Calu3 (cell line): ENCODE measurements at regions not wholly inside any gene's neighbourhood (a gene's known extent, or its start where the extent isn't known, plus 50 kb on each side); places are given as distances from the start of the nearest gene placed in this dataset.

Source experiments
- BruUV-seq: library from RNA; stranded (reverse); fragments of 400-500 nt; replicated peaks from 2 replicates; lab custom pipeline; 2021; lab: Mats Ljungman, UMichigan
- CTCF ChIA-PET: fragments of 300-600 bp; sonication (Branson Sonifier 250); formaldehyde crosslinking; loops from one replicate; lab custom pipeline; 2022; ENCODE audit warnings: antibody characterized with exemption; lab: Charles Lee
- DNase-seq: peaks from one replicate; pipeline ENCODE4 v3.0.0; 2022
- H3K27ac Mint-ChIP-seq: one replicate; pipeline ENCODE4 v1.8.0; 2022; ENCODE audit warnings: mixed read lengths; ENCODE audit not compliant: unreplicated experiment
- H3K27me3 Mint-ChIP-seq: one replicate; pipeline ENCODE4 v1.8.0; 2022; ENCODE audit warnings: mixed read lengths; ENCODE audit not compliant: unreplicated experiment
- H3K36me3 Mint-ChIP-seq: one replicate; pipeline ENCODE4 v1.8.0; 2022; ENCODE audit warnings: mild to moderate bottlenecking, moderate library complexity, mixed read lengths; ENCODE audit not compliant: insufficient read depth, unreplicated experiment
- H3K4me1 Mint-ChIP-seq: one replicate; pipeline ENCODE4 v1.8.0; 2022; ENCODE audit warnings: mild to moderate bottlenecking, low read depth, mixed read lengths; ENCODE audit not compliant: unreplicated experiment
- H3K4me3 Mint-ChIP-seq: one replicate; pipeline ENCODE4 v1.8.0; 2022; ENCODE audit warnings: mild to moderate bottlenecking, low read depth, moderate library complexity, mixed read lengths; ENCODE audit not compliant: unreplicated experiment
- H3K9me3 Mint-ChIP-seq: one replicate; pipeline ENCODE4 v1.8.0; 2022; ENCODE audit warnings: low read depth, mixed read lengths; ENCODE audit not compliant: unreplicated experiment
- CTCF ChIP-seq: fragments of 200-600 bp; IDR thresholded peaks from one replicate; pipeline ENCODE4 v1.8.0; 2022; ENCODE audit warnings: antibody characterized with exemption; ENCODE audit not compliant: unreplicated experiment
- intact Hi-C: fragments of 100-400 bp; cut with micrococcal nuclease; formaldehyde crosslinking; loops from one replicate; pipeline ENCODE4 v1.10.0; 2022; ENCODE audit not compliant: unreplicated experiment

DNA sequence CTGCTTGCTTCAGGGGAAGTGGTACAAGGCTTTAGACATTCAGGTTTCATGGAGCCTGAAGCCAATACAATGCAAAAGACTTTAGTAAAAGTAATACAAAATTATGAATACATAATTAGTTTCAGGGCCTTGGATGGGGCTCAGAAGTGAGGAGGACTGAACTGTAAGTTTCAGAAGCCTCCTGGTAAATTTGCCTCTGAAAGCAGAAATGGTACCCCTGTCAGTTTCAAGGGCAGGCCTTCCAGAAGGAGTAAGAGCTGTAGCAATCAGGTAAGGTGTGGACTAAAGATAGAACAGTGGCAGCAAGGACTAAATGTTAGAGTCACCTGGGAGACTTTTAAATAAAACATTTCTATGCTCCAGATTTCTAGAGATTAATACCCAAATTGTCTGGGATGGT, 402.5 kb upstream of the GOLIM4 start:
- intact Hi-C loops: no loop called here
- no peaks in the 10 kb centered on the region for H3K36me3 Mint-ChIP-seq
- H3K9me3 Mint-ChIP-seq: no peaks in the 10 kb centered on the region
- H3K27ac Mint-ChIP-seq: no peak overlapping the region
- TF ChIP-seq CTCF: no peak
- no TSS peak for BruUV-seq
- no peak overlapping the region for H3K4me3 Mint-ChIP-seq
- H3K27me3 Mint-ChIP-seq: no peaks in the 10 kb centered on the region
- DNase-seq: no peak
- no peaks in the 10 kb centered on the region for H3K4me1 Mint-ChIP-seq
- CTCF ChIA-PET: no interaction called here

DNA sequence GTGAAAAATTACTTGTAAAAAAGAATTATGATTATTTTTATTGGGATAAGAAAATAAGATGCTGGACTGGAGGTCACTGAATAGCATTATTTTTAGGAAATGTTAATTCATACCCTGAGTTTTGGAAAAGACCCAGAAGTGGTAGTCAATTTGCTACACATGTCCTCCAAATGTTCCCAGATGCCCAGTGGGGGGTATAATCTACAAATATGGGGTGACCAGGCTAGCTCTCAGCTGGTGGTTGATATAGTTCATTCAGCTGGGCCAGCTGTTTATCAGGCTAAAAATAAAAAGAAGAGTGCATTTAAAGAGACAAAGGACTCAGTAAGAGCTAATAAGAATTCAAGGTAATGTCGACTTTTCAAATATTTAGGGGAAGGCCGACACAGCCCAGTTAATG, 402.0 kb upstream of the GOLIM4 start:
- no TSS peak for BruUV-seq
- intact Hi-C loops: no loop called here
- Mint-ChIP-seq H3K4me3 (no peak overlapping the region), H3K27ac (no peak overlapping the region), H3K27me3 (no peaks in the 10 kb centered on the region), H3K9me3 (no peaks in the 10 kb centered on the region), H3K4me1 (no peaks in the 10 kb centered on the region), H3K36me3 (no peaks in the 10 kb centered on the region)
- TF ChIP-seq CTCF: no peak
- CTCF ChIA-PET: interaction anchor here (0.7 kb wide), 1 partner anchor 1417 kb away, joined by 3 read pairs; no protein-coding TSS in a partner anchor
- DNase-seq: no peak

GRCh38 chr3:168497183-168497582, 401.5 kb upstream of the GOLIM4 start:
- BruUV-seq: no TSS peak
- H3K27me3 Mint-ChIP-seq: no peaks in the 10 kb centered on the region
- no peaks in the 10 kb centered on the region for H3K9me3 Mint-ChIP-seq

GRCh38 chr3:168495932-168496331, 400.2 kb upstream of the GOLIM4 start:
- no peaks in the 10 kb centered on the region for H3K27me3 Mint-ChIP-seq
- CTCF ChIA-PET: no interaction called here
- H3K27ac Mint-ChIP-seq: no peak overlapping the region
- TF ChIP-seq CTCF: no peak
- BruUV-seq: no TSS peak
- H3K9me3 Mint-ChIP-seq: no peaks in the 10 kb centered on the region
- intact Hi-C loops: no loop called here
- no peak overlapping the region for H3K4me3 Mint-ChIP-seq
- H3K4me1 Mint-ChIP-seq: no peaks in the 10 kb centered on the region
- no peaks in the 10 kb centered on the region for H3K36me3 Mint-ChIP-seq
- DNase-seq: no peak

More at GRCh38 chr3:168497183-168497582, 401.5 kb upstream of the GOLIM4 start:
- H3K4me1 Mint-ChIP-seq: no peaks in the 10 kb centered on the region
- DNase-seq: no peak
- CTCF ChIA-PET: interaction anchor here (0.7 kb wide), 1 partner anchor 1417 kb away, joined by 3 read pairs; no protein-coding TSS in a partner anchor
- intact Hi-C loops: no loop called here
- H3K27ac Mint-ChIP-seq: no peak overlapping the region
- no peaks in the 10 kb centered on the region for H3K36me3 Mint-ChIP-seq
- no peak overlapping the region for H3K4me3 Mint-ChIP-seq
- no peak for TF ChIP-seq CTCF
